ENCODE measurements at regions not wholly inside any gene's neighbourhood (a gene's known extent, or its start where the extent isn't known, plus 50 kb on each side); places are given as distances from the start of the nearest gene placed in this dataset.
A peak's percentile ranks its signal among the peaks of the same experiment; 100 is the strongest.
"Not testable (repeated sequence)": the region's sequence is repeated elsewhere in the genome, so short reads cannot be mapped to it uniquely, and the experiment has no call there.

GRCh38 chr2:13508671-13509070, 791.9 kb downstream of the TRIB2 start:
- no peak for TF ChIP-seq CTCF (IDR thresholded peaks at IDR 0.05; ENCODE audit: low read depth, low read length)
- in situ Hi-C loops (cut with HindIII; ENCODE audit: low sequenced_read_pairs), result no loop called here
- no peak for DNase-seq (ENCODE audit: low read depth, low spot score)
- H3K4me3 ChIP-seq (ENCODE audit: low read depth, low read length), result no peak overlapping the region

GRCh38 chr2:13515254-13515653, 798.5 kb downstream of the TRIB2 start:
- no peak for DNase-seq (ENCODE audit: low read depth, low spot score)
- no peak for TF ChIP-seq CTCF (IDR thresholded peaks at IDR 0.05; ENCODE audit: low read depth, low read length)
- no peak overlapping the region for H3K4me3 ChIP-seq (ENCODE audit: low read depth, low read length)
- in situ Hi-C loops (cut with HindIII; ENCODE audit: low sequenced_read_pairs), result no loop called here

- no peak overlapping the region for H3K4me3 ChIP-seq (ENCODE audit: low read depth, low read length)
- DNase-seq (ENCODE audit: low read depth, low spot score), result no peak
- no peak for TF ChIP-seq CTCF (IDR thresholded peaks at IDR 0.05; ENCODE audit: low read depth, low read length)
- in situ Hi-C loops (cut with HindIII; ENCODE audit: low sequenced_read_pairs), result no loop called here
These were observed 805.4 kb downstream of the TRIB2 start for GRCh38 chr2:13522096-13522495.

GRCh38 chr2:13522917-13523821, 806.4 kb downstream of the TRIB2 start:
- TF ChIP-seq CTCF (IDR thresholded peaks at IDR 0.05; ENCODE audit: low read depth, low read length), result no peak
- in situ Hi-C loops (cut with HindIII; ENCODE audit: low sequenced_read_pairs), result no loop called here
- H3K4me3 ChIP-seq (ENCODE audit: low read depth, low read length), result no peak overlapping the region
- DNase-seq (ENCODE audit: low read depth, low spot score), result peak; percentile 60

GRCh38 chr2:13524492-13524891, 807.8 kb downstream of the TRIB2 start:
- in situ Hi-C loops (cut with HindIII; ENCODE audit: low sequenced_read_pairs), result no loop called here
- no peak overlapping the region for H3K4me3 ChIP-seq (ENCODE audit: low read depth, low read length)
- TF ChIP-seq CTCF (IDR thresholded peaks at IDR 0.05; ENCODE audit: low read depth, low read length), result no peak
- no peak for DNase-seq (ENCODE audit: low read depth, low spot score)

- in situ Hi-C loops (cut with HindIII; ENCODE audit: low sequenced_read_pairs); DNase-seq (ENCODE audit: low read depth, low spot score): not testable (repeated sequence)
These were observed 815.1 kb downstream of the TRIB2 start for GRCh38 chr2:13531735-13532410.

GRCh38 chr2:13532781-13533523, 816.2 kb downstream of the TRIB2 start:
- H3K4me3 ChIP-seq (ENCODE audit: low read depth, low read length); in situ Hi-C loops (cut with HindIII; ENCODE audit: low sequenced_read_pairs); DNase-seq (ENCODE audit: low read depth, low spot score): not testable (repeated sequence)

More at GRCh38 chr2:13531735-13532410, 815.1 kb downstream of the TRIB2 start:
- H3K4me3 ChIP-seq (ENCODE audit: low read depth, low read length), result not testable (repeated sequence)

Measured in astrocyte of the spinal cord (primary cell).